ENCODE measurements at regions not wholly inside any gene's neighbourhood (a gene's known extent, or its start where the extent isn't known, plus 50 kb on each side); places are given as distances from the start of the nearest gene placed in this dataset.

GRCh38 chr2:64238799-64239198 is 94.6 kb upstream of the PELI1 start:
- intact Hi-C loops (cut with DNase I), result no loop called here
- H3K4me1 ChIP-seq, result no peaks in the 10 kb centered on the region
- H3K36me3 ChIP-seq, result no peaks in the 10 kb centered on the region
- no peak for TF ChIP-seq CTCF (IDR thresholded peaks at IDR 0.05)
- no peak overlapping the region for H3K4me3 ChIP-seq
- H3K27me3 ChIP-seq, result no peaks in the 10 kb centered on the region
- DNase-seq (ENCODE audit: low spot score in 2 of 2), result no peak
- H3K9me3 ChIP-seq, result no peaks in the 10 kb centered on the region
- H3K27ac ChIP-seq, result no peak overlapping the region

GRCh38 chr2:64243081-64244036 is 99.1 kb upstream of the PELI1 start:
- intact Hi-C loops (cut with DNase I), result no loop called here
- DNase-seq (ENCODE audit: low spot score in 2 of 2), result no peak
- no peak overlapping the region for H3K4me3 ChIP-seq
- H3K27ac ChIP-seq, result no peak overlapping the region
- no peaks in the 10 kb centered on the region for H3K27me3 ChIP-seq
- TF ChIP-seq CTCF (IDR thresholded peaks at IDR 0.05), result no peak
- H3K9me3 ChIP-seq, result no peaks in the 10 kb centered on the region
- H3K4me1 ChIP-seq, result peaks cover 0 to 8% of the 10 kb centered on the region in 2 donors
- no peaks in the 10 kb centered on the region for H3K36me3 ChIP-seq

GRCh38 chr2:64244037-64244416 is 99.8 kb upstream of the PELI1 start:
- Histone ChIP-seq H3K27me3 (no peaks in the 10 kb centered on the region), H3K4me3 (no peak overlapping the region), H3K9me3 (no peaks in the 10 kb centered on the region), H3K27ac (no peak overlapping the region), H3K4me1 (peaks cover 0 to 8% of the 10 kb centered on the region in 2 donors), H3K36me3 (no peaks in the 10 kb centered on the region)
- no peak for DNase-seq (ENCODE audit: low spot score in 2 of 2)
- intact Hi-C loops (cut with DNase I), result no loop called here
- TF ChIP-seq CTCF (IDR thresholded peaks at IDR 0.05), result no peak

GRCh38 chr2:64245631-64246030 is 101.4 kb upstream of the PELI1 start:
- TF ChIP-seq CTCF (IDR thresholded peaks at IDR 0.05), result no peak
- Histone ChIP-seq H3K36me3 (no peaks in the 10 kb centered on the region), H3K9me3 (no peaks in the 10 kb centered on the region), H3K4me3 (no peak overlapping the region), H3K27ac (no peak overlapping the region), H3K4me1 (peaks cover 0 to 8% of the 10 kb centered on the region in 2 donors), H3K27me3 (no peaks in the 10 kb centered on the region)
- DNase-seq (ENCODE audit: low spot score in 2 of 2), result no peak
- intact Hi-C loops (cut with DNase I), result no loop called here

GRCh38 chr2:64246962-64247361 is 102.7 kb upstream of the PELI1 start:
- intact Hi-C loops (cut with DNase I), result no loop called here
- Histone ChIP-seq H3K4me1 (peaks cover 0 to 8% of the 10 kb centered on the region in 2 donors), H3K27ac (no peak overlapping the region)

More at GRCh38 chr2:64246962-64247361, 102.7 kb upstream of the PELI1 start:
- H3K9me3 ChIP-seq, result no peaks in the 10 kb centered on the region
- TF ChIP-seq CTCF (IDR thresholded peaks at IDR 0.05), result no peak
- no peaks in the 10 kb centered on the region for H3K27me3 ChIP-seq
- no peak for DNase-seq (ENCODE audit: low spot score in 2 of 2)
- no peak overlapping the region for H3K4me3 ChIP-seq
- H3K36me3 ChIP-seq, result no peaks in the 10 kb centered on the region
